ENCODE measurements at regions not wholly inside any gene's neighbourhood (a gene's known extent, or its start where the extent isn't known, plus 50 kb on each side); places are given as distances from the start of the nearest gene placed in this dataset.

GRCh38 chr15:35195649-35196048 is 110.6 kb upstream of the NANOGP8 start:
- no peak overlapping the region for H3K27ac ChIP-seq
- no peaks in the 10 kb centered on the region for H3K27me3 ChIP-seq
- H3K9me3 ChIP-seq = peaks cover 0 to 12% (median 0%) of the 10 kb centered on the region in 3 donors
- no peak for TF ChIP-seq CTCF (IDR thresholded peaks at IDR 0.05)
- H3K36me3 ChIP-seq = no peaks in the 10 kb centered on the region
- intact Hi-C loops (cut with DNase I; ENCODE audit: low total_unique reads) = no loop called here
- no peak for DNase-seq
- no peaks in the 10 kb centered on the region for H3K4me1 ChIP-seq
- H3K4me3 ChIP-seq = no peak overlapping the region

GRCh38 chr15:35195031-35195430 is 109.9 kb upstream of the NANOGP8 start:
- no peak for TF ChIP-seq CTCF (IDR thresholded peaks at IDR 0.05)
- no peak for DNase-seq
- H3K36me3 ChIP-seq = no peaks in the 10 kb centered on the region
- no peaks in the 10 kb centered on the region for H3K27me3 ChIP-seq
- intact Hi-C loops (cut with DNase I; ENCODE audit: low total_unique reads) = no loop called here
- no peak overlapping the region for H3K27ac ChIP-seq
- no peaks in the 10 kb centered on the region for H3K4me1 ChIP-seq
- peaks cover 0 to 12% (median 0%) of the 10 kb centered on the region in 3 donors for H3K9me3 ChIP-seq
- H3K4me3 ChIP-seq = no peak overlapping the region

- Histone ChIP-seq H3K4me3 (no peak overlapping the region), H3K36me3 (no peaks in the 10 kb centered on the region), H3K27ac (no peak overlapping the region), H3K27me3 (no peaks in the 10 kb centered on the region), H3K9me3 (peaks cover 0 to 12% (median 0%) of the 10 kb centered on the region in 3 donors), H3K4me1 (no peaks in the 10 kb centered on the region)
- intact Hi-C loops (cut with DNase I; ENCODE audit: low total_unique reads) = no loop called here
- TF ChIP-seq CTCF (IDR thresholded peaks at IDR 0.05) = no peak
- no peak for DNase-seq
These were observed 109.2 kb upstream of the NANOGP8 start for GRCh38 chr15:35194296-35194695.

DNA sequence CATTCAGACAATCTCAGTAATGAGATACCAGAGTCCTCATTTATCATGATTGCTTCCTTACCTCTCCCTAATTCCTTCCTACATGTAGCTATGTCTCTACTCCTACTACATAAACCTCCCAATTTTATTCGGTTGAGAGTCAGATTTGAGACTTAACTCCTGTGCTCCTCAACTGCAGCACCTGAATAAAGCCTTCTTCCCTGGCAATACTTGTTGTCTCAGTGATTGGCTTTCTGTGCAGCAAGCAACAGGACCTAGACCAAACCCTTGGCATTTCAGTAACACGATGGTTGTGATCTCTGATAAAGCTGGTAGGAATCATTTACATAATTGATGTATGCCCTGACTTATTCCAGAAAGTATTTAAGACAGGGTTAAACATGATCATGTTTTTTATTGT is 106.7 kb upstream of the NANOGP8 start:
- H3K4me1 ChIP-seq = no peaks in the 10 kb centered on the region
- peaks cover 0 to 12% (median 0%) of the 10 kb centered on the region in 3 donors for H3K9me3 ChIP-seq
- TF ChIP-seq CTCF (IDR thresholded peaks at IDR 0.05) = no peak
- DNase-seq = no peak
- intact Hi-C loops (cut with DNase I; ENCODE audit: low total_unique reads) = no loop called here
- H3K27me3 ChIP-seq = no peaks in the 10 kb centered on the region
- no peak overlapping the region for H3K4me3 ChIP-seq
- H3K36me3 ChIP-seq = no peaks in the 10 kb centered on the region
- no peak overlapping the region for H3K27ac ChIP-seq

DNA sequence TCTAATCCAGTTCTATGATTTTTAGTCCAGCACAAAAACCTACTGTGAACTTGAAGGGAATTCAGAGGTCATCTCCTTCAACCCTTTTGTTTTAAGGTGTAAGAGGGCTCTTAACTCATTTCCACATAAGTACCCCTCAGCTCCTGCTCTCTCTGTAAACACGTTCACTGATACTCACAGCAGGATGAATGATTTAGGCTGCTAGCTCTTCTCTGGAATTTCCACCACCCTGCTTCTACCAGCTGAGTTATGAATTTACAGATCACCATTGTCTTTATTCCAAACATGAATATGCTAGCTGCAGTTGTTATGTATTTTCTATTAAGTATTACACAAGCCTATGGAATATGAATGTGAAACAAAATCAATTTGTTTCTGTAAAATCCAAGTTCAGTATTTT is 101.3 kb upstream of the NANOGP8 start:
- no peaks in the 10 kb centered on the region for H3K27me3 ChIP-seq
- H3K4me3 ChIP-seq = no peak overlapping the region
- intact Hi-C loops (cut with DNase I; ENCODE audit: low total_unique reads) = no loop called here
- no peaks in the 10 kb centered on the region for H3K4me1 ChIP-seq
- no peak for DNase-seq
- peaks cover 0 to 2% (median 0%) of the 10 kb centered on the region in 3 donors for H3K9me3 ChIP-seq
- H3K36me3 ChIP-seq = no peaks in the 10 kb centered on the region
- no peak overlapping the region for H3K27ac ChIP-seq
- no peak for TF ChIP-seq CTCF (IDR thresholded peaks at IDR 0.05)

- no peaks in the 10 kb centered on the region for H3K36me3 ChIP-seq
- H3K4me3 ChIP-seq = no peak overlapping the region
- no peak overlapping the region for H3K27ac ChIP-seq
- DNase-seq = no peak
- intact Hi-C loops (cut with DNase I; ENCODE audit: low total_unique reads) = no loop called here
- H3K27me3 ChIP-seq = no peaks in the 10 kb centered on the region
- H3K4me1 ChIP-seq = no peaks in the 10 kb centered on the region
- H3K9me3 ChIP-seq = no peaks in the 10 kb centered on the region
- TF ChIP-seq CTCF (IDR thresholded peaks at IDR 0.05) = no peak
These were observed 99.6 kb upstream of the NANOGP8 start for GRCh38 chr15:35184646-35185045.
